ENCODE measurements at regions not wholly inside any gene's neighbourhood (a gene's known extent, or its start where the extent isn't known, plus 50 kb on each side); places are given as distances from the start of the nearest gene placed in this dataset.
A peak's percentile ranks its signal among the peaks of the same experiment; 100 is the strongest.
"Not testable (repeated sequence)": the region's sequence is repeated elsewhere in the genome, so short reads cannot be mapped to it uniquely, and the experiment has no call there.

DNA sequence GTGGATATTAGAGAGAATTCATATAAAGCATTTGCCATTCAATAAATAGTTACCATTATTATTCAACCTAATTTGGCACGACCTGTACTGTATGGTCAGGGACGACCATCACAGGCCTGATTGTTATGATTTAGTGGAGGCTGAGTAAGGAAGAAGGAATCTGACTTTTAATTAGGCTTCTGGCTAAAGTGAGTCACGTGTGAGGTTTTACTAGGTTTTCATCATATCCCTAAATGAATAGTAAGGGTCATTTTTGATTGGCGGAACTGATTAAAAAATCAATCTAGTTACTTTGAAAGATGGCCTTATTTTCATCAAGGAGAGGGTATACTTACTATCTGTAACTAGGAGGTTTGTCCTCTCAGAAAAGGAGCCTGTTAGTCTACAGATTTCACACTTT lies 143.4 kb downstream of the ADCYAP1 start:
- DNase-seq: no peak

GRCh38 chr18:1049173-1049572 lies 144.5 kb downstream of the ADCYAP1 start:
- DNase-seq: no peak

DNA sequence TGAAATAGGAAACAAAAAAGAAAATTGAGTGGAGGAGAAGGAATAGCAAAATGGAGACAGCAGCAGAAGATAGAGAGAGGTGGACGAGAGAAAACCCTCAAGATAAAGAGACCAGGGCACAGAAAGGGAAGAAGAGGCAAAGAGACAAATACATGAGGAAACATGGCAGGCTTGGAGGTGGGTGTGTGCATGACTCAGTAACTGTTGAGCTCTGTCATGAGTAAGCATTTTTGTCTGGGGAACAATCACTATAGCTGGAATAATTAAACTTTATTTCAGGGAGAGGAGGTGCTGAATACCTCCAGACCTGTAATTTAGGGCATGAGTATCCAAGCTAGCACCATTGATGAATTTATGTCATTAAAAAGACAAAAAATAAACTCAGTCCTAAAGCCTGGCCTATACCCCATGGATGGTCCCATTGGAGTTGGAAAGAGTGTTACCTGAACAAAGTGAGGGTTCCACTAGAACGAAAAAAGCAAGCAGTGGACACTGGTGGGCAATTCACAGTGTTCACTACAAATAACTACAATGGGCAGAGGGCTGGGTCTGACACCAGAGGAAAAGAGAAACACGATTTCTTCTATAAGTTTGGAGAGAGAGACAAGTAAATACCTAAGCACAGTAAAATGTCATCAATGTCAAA lies 145.5 kb downstream of the ADCYAP1 start:
- no peak for DNase-seq

DNA sequence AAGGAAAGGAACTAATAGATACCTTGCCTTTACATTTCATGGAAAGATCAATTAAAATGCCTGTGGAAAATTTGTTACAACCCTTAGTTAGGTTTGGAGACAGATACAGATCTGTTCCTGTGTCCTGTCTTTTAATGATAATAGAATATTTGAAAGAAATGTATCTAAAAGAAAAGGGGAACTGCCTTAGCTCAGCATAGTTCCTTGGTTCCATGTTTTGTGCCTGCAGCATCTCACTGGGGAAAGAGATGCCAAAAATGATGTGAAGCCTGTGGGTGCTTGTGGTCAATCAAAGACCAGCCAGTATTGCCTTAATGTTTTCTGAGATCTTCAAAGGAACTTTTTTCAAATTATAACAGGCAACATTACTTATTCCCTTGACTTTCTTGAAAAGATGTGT lies 147.6 kb downstream of the ADCYAP1 start:
- DNase-seq: no peak

- no peak for DNase-seq
These were observed 149.0 kb downstream of the ADCYAP1 start for GRCh38 chr18:1053331-1054315.

DNA sequence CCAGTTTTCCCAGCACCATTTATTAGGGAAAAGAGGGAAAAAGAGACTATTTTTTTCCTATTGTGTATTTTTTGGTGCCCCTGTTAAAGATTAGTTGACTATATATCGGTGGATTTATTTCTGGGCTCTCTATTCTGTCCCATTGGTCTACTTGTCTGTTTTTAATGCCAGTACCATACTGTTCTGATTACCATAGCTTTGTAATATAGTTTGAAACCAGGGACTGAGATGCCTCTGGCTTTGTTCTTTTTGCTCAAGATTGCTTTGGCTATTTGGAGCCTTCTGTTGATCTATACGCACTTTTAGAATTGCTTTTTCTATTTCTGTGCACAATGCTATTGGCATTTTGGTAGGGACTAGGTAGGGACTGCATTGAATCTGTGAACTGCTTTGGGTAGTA lies 151.7 kb downstream of the ADCYAP1 start:
- no peak for DNase-seq

- no peak for DNase-seq
These were observed 152.7 kb downstream of the ADCYAP1 start for GRCh38 chr18:1057367-1057766.

DNA sequence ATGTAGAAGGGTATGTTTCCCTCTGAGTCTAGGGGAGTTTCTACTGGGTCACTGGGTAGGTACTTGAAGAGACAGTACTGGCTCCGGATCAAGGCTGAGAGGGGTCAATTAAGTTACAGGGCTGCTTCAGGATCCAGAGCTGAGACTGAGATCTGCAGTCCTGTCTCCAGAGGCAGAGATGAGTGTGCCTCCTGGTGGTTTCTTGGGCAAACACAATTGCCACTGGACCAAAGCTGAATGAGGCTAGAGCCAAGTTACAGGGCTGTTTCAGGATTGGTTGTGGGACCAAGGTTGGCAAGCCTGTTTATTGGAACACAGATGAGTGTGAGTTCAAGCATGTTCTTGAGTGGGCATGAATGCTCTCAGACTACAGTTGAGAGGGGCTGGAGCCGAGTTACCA lies 157.9 kb downstream of the ADCYAP1 start:
- DNase-seq: no peak

DNA sequence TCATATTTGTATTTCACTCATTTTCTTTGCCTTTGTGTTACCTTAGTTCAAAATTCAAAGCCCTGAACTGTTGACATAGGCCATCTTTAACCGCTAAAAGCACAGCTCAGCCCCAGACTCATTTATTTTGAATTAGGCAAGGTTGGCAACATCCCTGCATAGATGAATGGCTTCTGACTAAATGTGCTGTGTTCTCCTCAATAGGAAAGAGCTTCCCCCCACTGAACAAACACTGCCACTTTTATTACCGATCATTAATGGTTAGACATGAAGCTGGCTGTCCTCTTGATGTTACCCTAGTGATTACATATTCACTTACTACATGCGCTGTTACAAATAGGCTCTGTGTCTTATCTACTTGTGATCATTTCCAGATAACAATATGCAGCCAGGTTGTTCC lies 170.7 kb downstream of the ADCYAP1 start:
- peak; percentile 82 for DNase-seq

DNA sequence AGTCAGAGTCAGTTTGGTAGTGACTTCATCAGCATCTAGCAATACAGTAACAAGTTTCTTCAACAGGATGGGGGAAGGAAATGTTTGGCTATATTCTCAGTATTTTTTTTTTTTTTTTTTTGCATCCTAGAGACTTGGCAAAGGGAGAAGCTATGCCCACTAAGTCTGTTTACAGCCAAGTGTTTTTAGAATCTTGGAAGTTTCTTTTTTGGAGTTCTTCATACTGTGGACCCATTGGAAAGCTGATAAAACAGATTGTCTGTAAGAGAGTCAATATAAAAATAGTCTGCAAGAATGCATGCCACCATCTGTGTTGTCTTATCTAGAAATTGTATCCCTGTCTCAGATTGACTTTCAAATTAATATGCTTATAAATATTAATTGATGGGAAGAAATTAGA lies 171.2 kb downstream of the ADCYAP1 start:
- DNase-seq: no peak

- no peak for DNase-seq
These were observed 173.6 kb downstream of the ADCYAP1 start for GRCh38 chr18:1078301-1078700.

- not testable (repeated sequence) for DNase-seq
These were observed 179.0 kb downstream of the ADCYAP1 start for GRCh38 chr18:1083675-1084074.

- DNase-seq: no peak
These were observed 186.1 kb downstream of the ADCYAP1 start for GRCh38 chr18:1090758-1091157.

DNA sequence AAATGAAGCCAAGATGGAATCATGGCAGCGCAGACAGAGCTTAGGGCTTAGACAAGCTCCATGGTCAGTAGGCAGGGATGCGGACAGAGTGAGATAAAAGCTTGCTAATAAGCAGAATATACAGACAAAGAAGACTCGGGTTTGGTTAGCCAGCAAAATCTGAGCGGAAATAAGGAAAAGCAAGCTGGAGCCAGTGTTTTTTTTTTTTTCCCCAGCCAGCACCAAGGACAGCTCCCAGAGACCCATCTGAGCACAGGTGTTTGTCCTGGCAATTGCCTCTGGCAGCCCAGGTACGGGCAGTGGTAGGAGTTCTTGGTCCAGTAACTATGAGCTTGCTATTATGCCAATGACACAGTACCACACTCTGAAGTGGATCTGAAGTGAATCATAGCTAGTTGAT lies 187.6 kb downstream of the ADCYAP1 start:
- DNase-seq: no peak

DNA sequence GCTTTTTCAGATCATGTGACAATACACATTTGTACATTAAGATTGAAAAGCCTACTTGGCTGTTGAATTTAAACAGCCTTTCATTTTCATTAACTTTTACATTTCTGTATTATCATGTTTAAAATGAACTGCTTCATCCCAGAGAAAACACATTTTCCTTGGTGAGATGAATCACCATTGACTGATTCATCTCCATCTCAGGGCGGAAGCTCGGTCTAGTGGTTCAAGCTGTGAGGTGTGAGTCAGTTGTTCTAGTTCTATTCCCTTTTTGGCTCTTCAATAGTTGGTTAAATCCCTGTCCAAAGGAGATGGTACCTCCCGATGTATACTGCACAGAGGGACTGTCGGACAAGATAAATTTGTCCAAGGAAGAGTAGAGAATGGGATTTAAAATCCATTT lies 189.7 kb downstream of the ADCYAP1 start:
- no peak for DNase-seq

GRCh38 chr18:1097991-1098735 lies 193.5 kb downstream of the ADCYAP1 start:
- DNase-seq: not testable (repeated sequence)

- peak; percentile 17 for DNase-seq
These were observed 198.2 kb downstream of the ADCYAP1 start for GRCh38 chr18:1102848-1103247.

- DNase-seq: peak; percentile 76
These were observed 198.9 kb downstream of the ADCYAP1 start for GRCh38 chr18:1103537-1103936.

DNA sequence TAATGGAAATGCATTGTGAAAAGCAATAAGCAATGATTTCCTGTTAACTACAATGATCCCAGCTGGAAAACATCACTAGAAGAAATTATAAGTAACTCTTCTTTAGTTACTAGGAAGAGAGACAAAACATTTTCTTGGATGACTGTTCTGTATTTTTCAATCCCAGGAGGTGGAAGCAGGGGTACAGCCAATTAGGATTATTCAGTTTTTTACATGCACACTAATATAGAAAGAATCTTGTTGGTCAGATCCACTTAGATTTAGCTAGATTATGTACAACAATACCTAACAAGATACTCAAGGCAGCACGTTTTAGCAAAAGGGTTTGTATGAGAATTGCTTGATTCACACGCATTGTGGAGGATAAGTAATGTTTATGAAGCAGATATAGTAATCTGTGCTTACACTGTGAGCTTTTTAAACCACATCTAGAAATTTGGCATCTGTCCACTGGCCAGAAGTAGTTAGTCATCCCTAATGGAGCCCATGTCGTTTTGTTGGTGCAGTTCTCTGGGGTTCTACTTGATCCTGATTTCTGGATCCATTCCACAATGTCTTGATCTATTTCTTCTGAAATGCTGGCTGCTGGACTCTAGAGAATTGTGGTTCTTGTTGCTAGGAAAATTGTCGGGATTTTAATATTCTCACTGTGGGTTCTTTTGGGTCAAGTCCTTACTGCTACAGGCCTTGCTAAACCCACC lies 199.7 kb downstream of the ADCYAP1 start:
- DNase-seq: no peak

GRCh38 chr18:1124495-1124894 lies 219.8 kb downstream of the ADCYAP1 start:
- DNase-seq: no peak

DNA sequence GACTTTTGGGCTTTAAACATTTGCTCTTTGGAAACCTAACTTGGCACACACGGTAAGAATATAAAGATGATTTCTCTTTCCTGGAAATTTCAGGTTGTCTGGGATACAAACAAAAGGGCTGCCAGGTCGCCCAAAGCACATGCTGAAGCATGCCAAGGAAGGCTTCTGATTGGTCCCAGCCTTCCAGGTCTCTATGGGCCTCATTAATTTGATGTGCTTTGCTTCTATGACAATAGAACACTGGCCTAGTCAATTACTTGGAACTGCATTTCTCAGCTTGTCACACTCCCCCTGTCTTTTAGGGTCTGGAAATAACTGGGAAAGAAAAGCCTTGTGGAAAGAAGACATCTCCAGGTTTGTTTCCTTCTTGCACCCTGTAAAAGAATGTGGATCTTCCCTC lies 228.9 kb downstream of the ADCYAP1 start:
- no peak for DNase-seq

- DNase-seq: no peak
These were observed 243.1 kb downstream of the ADCYAP1 start for GRCh38 chr18:1147730-1148129.

DNA sequence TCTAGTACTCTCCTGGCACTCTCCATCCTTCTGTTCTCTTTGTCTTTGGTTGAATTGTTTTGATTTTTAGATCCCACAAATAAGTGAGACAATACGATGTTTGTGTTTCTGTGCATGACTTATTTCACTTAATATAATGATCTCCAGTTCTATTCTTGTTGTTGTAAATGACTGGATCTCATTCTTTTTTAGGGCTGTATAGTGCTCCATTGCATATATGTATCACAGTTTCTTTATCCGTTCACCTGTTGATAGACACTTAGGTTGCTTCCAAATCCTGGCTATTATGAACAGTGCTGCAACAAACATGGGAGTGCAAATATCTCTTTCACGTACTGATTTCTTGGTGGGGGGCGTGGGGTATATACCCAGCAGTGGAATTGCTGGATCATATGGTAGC lies 245.0 kb downstream of the ADCYAP1 start:
- DNase-seq: no peak
